GM21825 (cell line): ENCODE measurements at regions not wholly inside any gene's neighbourhood (a gene's known extent, or its start where the extent isn't known, plus 50 kb on each side); places are given as distances from the start of the nearest gene placed in this dataset.
"Not testable (repeated sequence)": the region's sequence is repeated elsewhere in the genome, so short reads cannot be mapped to it uniquely, and the experiment has no call there.

Source experiments
- ATAC-seq: cut with Tn5 transposase; IDR thresholded peaks from one replicate; pipeline ENCODE4 v1.9.1; 2021; ENCODE audit warnings: mild to moderate bottlenecking, moderate library complexity; ENCODE audit not compliant: unreplicated experiment

DNA sequence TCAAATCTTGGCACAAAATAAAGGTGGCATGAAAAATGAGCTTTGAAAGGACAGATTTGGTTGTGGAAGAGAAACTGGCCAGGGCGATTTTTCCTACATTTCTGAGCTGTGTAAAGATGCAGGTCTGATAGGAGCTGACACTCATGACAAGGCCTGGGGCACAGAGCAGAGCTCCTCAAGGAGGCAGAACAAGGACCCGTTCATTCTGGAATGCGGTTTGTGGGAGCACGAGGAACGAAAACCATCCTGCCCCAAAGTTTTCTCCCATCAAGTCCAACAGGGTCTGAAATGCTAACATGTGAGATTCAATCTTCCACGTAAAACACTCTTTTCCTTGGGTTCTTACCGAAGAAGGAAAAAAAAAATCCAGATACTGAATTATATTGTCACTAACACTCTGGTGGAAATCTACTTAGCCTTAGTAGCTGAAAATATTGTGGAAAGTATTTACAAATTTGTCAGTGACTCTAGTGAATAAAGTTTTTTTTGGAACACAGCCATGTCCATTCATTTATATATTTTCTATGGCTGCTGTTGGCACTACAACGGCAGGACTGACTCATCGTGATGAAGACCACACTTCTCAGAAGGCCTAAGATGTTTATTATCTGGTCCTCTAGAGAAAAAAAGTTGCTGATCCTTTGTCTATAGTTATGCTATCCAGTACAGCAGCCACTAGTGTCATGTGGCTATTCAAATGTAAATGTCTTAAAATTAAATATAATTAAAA is 215.7 kb downstream of the BAMBI start:
- no peak for ATAC-seq

DNA sequence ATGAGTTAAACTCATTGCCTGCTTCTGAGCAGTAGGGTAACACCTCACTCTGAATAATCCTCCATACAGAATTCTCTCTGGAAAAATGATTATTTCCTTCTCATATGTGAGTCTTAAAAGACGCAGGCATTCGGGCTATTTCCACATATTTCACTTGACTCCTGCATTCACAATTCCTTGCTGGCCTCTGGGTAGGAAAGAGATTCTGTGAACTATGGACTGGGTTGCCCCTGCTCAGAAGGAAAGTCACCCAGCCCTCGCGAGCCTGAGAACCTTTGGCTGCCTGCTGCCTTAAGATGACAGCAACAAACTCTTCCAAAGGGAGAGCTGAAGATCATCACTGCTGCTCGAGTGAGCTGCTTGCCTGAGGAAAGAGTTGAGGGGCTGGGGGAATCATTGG is 216.8 kb downstream of the BAMBI start:
- no peak for ATAC-seq

DNA sequence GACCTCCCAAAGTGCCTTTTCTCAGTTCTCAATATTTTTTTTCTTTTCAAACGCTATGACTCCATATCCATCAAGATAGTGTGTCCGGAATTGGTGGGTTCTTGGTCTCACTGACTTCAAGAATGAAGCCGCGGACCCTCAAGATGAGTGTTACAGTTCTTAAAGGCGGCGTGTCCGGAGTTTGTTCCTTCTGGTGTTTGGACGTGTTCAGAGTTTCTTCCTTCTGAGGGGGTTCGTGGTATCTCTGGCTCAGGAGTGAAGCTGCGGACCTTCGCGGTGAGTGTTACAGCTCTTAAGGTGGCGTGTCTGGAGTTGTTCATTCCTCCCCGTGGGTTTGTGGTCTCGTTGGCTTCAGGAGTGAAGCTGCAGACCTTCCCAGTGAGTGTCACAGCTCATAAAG is 218.3 kb downstream of the BAMBI start:
- not testable (repeated sequence) for ATAC-seq

DNA sequence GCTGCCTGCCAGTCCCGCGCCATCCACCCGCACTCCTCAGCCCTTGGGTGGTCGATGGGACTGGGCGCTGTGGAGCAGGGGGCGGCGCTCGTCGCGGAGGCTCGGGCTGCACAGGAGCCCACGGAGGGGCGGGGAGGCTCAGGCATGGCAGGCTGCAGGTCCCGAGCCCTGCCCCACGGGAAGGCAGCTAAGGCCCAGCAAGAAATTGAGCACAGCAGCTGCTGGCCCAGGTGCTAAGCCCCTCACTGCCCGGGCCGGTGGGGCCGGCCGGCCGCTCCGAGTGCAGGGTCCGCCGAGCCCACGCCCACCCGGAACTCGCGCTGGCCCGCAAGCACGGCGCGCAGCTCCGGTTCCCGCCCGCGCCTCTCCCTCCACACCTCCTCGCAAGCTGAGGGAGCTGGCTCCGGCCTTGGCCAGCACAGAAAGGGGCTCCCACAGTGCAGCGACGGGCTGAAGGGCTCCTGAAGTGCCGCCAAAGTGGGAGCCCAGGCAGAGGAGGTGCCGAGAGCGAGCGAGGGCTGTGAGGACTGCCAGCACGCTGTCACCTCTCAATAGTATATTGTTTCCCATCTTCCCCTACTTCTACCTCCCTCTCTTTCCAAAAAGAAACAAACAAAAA is 219.6 kb downstream of the BAMBI start:
- ATAC-seq, result not testable (repeated sequence)

DNA sequence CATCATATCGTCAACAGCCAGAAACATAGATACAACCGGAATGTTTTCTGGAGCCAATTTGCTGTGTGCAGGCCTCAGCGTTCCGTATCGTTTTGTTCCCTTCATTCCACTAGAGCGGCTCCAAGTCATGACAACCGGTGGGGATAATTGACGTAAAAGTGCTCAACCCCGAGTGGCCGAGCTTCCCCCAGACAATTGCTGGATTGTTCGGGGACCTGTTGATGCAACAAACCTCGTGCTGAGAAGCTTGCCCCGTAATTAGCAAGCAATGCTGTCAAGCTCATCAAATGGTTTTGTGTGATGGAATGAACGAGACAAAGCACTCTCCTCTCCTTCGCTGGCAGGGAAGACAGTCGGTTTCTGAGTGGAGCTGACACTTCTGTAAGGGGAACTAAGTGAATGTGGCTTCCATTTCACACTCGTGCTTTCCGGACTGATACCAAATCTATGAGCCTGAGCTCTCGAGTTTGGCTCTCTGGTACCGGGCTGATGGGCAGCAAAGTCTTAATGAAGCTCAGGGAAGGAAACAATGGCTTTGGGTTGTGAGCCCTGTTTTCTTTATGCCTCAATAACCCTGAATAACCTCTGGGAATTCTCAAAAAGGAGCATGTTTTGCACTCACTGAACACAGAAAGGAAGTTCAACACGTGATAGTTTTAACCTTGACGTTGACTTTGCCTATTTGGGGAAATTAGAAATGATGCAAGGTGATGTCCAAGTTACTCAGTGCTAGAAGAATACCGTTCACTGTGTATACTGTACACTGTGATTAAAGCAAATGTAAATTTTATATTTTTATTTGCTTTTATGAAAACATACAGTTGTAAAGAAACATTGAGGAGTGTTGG is 220.5 kb downstream of the BAMBI start:
- ATAC-seq, result no peak

DNA sequence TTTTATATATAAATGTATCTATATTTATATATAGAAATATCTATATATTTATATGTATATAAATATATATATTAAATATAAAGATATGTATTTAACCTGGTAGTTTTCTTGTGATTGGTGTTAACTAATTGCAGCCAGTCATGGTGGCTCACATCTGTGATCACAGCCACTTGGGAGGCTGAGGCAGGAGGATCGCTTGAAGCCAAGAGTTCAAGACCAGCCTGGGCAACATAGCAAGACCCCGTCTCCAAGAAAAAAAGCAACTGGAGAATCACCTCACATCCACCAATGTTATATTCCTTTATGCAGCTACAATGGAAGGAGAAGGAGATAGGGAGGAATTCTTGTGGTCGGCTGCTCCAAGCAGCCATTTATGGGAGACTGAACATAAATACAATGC is 224.9 kb downstream of the BAMBI start:
- no peak for ATAC-seq

DNA sequence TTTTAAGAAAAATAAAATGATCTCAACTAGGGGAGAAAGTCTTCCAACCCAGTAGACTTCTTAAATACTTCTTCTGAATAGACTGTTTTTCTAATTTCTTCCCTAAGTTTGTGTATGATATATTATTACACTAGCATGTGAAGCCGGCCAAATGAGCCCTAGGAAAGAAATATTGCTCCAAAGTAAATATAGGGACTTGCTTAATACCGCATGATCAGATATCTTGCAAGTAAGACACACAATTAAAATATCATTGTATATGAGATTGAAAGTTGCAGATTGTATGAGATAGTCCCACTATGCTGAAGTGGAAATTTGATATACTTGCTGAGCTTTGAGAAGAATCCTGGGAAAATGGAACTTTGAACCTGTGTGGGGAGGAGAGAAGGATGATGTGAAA is 225.7 kb downstream of the BAMBI start:
- no peak for ATAC-seq

DNA sequence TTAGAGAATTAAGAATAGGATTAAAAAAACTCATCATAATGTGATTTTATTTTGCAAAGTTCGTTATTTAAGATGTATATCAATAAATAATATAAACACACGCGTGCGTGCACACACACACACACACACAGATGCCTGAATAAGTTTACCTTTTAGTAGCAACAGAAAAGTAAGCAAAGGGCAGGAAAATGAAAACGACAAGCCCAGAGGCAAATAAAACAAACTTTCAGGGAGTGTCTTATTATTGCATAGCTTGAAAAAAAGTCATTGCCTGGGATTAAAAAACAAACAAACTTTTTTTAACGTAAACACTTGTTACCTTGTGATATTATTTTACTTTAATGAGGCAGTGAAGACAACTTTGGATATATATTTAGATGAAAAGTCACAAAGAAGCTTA is 226.4 kb downstream of the BAMBI start:
- no peak for ATAC-seq

DNA sequence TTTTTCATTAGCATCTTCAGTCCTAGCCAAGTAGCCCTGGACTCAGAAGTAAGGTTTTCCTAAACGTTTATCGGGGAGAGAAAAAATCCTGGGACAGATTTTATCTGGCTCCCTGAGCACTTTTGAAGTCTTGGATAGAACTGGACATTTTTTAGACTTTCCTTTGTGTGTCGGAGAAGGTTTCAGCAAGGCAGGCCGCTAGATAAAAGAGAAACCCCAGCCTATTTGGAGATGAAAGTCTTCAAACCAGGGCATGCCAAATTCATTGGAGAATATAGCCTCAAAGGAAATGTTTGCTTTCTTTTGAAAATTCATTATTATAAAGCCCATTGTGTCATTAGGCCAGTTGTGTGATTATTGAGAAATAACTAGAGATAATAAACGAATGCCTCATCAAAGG is 228.1 kb downstream of the BAMBI start:
- no peak for ATAC-seq

DNA sequence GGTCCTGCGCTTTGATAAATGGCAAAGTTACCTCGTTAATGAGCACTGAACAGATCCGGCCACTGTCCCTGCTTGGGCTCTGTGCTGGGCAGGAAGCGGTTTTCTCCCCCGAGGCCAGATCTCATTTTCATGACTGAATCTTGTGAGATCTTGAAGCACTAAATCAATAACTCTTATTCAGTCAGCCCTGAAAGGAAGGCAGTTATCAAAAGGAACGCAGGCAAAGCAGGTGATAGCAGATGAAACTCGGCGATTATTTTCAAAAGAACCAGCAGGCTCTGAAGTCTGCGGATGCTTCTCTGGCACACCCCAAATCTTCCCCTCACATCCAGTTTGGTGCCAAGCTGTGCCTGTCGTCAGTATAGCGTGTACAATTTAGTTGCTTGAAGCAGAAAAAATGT is 228.7 kb downstream of the BAMBI start:
- ATAC-seq, result no peak

DNA sequence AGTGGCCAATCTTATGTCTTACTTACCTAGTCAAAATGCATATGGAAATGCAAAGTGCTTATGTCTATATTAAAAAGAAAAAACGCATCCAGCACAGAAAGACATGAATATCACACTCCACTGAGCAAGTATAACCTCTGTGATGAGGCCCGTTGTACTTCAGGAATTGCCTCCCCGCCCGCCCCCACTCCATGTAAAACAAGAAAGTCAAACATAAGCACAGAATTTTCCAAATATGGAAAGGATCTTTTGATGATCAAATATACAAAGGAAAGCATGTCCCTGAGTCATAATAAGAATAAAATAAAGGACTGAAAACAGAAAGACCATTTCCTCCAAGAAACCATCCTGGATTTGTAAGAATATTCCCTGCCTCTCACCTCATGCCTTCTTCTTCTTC is 229.1 kb downstream of the BAMBI start:
- ATAC-seq, result no peak

DNA sequence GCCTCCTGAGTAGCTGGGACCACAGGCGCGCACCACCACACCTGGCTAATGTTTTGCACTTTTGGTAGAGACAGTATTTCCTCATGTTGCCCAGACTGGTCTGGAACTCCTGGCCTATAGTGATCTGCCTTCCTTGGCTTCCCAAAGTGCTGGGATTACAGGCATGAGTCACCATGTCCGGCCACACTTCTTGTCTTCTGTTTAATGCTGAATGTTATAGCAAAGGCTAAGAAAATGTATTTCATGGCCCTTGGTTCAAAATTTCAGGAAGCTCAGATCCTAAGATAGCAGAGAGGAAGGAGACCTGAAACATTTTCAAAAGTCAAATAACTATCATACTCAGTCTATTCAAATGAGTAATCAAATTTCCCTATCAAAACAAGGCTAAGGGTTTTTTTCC is 229.6 kb downstream of the BAMBI start:
- ATAC-seq, result no peak

DNA sequence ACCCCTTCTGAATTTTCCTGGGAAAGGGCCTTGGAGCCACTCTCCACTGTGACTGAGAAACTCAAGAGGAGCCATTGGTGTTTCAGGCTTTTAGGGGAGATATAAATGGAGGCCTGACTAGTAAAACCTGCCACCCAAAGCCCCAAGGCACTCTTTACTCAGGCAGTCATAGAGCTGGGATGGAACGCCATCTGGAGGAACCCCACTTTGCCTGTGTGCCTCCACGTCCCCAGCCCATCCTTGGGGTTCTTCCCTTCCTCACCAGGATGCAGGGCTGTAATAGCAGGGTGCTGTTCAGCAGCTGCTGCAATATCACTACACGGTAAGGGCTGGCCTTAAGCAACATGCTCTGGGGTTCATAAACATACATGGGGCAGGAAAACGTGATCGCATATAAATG is 232.6 kb downstream of the BAMBI start:
- no peak for ATAC-seq

DNA sequence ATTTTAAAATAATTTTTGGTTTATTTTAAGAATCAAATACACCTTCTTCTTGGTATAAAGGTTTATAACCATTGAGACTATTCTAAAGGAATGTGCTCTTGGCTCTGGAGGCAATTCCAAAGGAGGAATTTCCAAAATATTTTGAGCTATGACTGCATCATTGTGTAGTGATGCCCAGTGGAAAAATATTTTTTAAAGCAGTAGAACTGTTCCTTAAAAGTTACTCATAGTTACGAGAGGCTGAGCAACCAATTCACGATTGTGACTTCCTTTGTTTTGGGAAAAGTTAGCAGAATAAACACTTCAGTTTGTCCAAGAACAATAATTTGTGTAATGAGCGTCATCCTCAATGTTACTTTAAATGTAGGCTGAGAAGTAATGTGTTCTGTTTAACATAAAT is 233.6 kb downstream of the BAMBI start:
- ATAC-seq, result no peak

DNA sequence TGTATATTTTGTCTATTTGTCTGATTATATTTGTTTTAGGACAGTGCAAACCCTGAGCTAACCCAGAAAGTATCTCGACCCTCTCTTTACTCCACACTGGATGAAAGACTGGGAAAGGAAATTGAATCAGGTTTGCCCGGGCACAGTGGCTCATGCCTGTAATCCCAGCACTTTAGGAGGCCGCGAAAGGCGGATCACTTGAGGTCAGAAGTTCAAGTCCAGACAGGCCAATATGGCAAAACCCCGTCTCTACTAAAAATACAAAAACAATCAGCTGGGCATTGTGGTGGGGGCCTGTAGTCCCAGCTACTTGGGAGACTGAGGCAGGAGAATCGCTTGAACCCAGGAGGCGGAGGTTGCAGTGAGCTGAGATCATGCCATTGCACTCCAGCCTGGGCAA is 234.2 kb downstream of the BAMBI start:
- ATAC-seq, result not testable (repeated sequence)

DNA sequence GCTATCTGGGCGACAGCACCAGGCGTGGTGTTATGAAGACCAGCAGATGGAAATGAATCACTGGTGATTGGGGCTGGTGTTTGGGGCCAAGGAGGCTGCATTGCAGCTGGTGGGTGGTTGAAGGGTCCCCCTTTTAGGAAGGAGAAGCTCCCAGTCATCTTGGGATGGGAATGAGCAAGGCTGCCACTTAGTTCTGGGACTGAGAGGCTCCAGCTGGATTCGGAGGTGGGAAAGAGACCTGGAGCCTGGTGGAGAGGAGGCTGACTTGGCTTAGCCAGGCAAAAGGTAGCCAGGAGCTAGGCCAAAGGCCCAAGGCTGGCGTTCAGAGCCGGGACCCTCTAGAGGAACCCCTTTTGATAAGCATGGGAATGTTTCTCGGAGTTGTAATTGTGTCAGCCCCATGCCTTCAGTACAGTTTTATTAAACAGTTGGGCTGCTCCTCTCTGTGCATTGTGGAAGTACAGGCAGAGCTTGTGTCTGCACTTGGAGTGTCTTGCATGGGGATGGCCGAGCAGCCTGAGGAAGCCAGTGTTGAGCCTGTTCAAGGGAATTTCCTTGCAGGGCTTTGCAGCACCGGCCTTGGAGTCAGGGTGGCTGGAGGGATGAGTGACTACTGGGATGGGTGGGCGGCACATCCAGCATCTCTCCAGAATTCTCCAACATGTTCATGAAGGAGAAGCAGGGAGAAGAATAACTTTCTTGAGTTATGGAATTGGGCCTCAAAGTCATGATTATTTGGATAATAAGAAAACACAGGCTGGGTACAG is 234.9 kb downstream of the BAMBI start:
- no peak for ATAC-seq

DNA sequence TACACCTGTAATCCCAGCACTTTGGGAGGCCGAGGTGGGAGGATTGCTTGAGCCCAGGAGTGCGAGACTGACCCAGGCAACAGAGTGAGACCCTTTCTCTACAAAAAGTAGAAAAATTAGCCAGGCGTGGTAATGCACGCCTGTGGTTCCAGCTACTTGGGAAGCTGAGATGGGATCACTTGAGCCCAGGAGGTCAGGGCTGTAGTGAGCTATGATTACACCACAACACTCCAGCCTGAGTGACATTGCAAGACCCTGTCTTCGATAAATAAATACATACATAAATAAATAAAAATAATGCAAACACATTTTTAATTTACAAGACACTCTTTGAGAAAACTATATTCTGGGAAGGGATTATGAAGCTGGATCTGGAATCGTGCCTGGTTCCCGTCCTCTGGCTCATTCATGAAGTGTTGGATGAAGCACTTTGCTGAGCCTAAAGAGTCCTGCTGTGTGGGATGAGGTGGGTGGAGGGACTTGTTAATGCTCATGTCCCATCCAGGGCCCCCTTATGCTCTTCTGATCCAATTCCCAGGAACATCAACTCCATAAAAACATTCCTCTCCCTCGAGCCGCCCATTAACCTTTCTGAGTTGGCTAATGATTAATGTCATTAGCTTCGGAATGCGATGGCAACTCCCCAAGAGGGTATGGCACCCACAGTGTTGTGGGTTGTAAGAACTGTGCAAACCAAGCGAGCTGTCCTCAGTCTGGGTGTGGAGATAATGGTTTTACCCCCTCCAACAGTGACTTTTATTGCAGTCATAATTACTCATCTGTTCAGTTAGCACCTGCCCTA is 236.3 kb downstream of the BAMBI start:
- ATAC-seq, result no peak

DNA sequence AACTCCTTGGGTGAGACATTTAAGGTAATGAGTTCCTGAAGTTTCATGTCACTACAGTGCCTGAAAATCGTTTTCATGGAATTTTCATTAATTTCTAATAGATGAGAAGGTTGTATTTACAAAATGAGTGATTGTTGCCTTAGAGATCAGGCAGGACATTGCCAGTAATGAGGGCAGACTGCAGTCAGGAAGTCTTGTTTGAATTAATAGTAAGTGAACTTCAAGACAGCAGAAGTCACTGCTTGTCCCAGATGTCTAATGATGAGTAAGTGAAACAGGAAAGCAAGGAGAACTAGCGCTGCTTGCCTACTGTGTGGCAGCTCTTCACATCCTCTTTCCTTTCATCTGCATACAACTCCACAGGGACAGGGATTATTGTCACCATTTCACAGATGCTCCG is 237.4 kb downstream of the BAMBI start:
- ATAC-seq, result no peak

DNA sequence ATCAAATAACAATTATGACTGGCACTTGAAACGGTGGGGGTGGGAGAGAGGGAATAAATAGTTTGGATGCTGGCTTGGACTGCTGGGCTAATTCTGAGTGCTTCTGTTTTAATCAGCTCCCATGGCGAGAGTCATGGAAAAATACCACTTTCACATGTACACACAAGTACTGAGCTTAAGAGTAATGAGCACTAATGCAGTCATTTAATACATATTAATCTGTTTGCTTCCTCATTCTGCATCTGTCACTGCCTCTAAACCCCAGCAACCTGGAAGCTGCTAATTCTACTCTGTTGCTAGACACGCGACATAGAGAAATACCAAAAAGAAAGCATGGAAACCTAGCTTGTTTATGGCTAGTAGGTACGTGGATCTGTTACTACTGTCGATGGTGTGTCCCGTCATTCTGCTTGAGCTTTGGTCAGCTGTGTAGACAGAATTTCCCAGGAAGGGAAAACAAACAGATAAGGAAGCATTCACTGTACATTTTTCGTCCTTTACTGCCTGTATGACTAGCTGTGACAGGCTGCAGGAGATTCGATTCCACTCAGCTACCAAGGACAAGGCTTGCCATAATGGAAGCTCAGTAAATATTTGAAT is 238.8 kb downstream of the BAMBI start:
- no peak for ATAC-seq

DNA sequence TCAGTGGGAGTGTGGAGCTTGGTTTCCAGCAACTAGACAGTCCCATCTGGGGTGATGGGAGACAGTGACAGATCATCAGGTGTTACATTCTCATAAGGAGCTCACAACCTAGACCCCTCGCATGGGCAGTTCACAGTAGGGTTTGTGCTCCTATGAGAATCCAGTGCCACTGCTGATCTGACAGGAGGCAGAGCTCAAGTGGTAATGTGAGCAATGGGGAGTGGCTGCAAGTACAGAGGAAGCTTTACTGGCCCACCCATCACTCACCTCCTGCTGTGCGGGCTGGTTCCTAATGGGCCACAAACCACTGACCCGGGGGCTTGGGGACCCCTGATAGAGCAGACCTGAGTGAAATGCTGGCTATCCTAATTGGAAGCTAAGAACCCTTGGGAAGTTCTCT is 242.8 kb downstream of the BAMBI start:
- ATAC-seq, result no peak
